HG02981 (cell line): ENCODE measurements at regions not wholly inside any gene's neighbourhood (a gene's known extent, or its start where the extent isn't known, plus 50 kb on each side); places are given as distances from the start of the nearest gene placed in this dataset.

Source experiments
- ATAC-seq: cut with Tn5 transposase; IDR thresholded peaks from one replicate; pipeline ENCODE4 v1.9.1; 2021; ENCODE audit warnings: mild to moderate bottlenecking, moderate library complexity; ENCODE audit not compliant: unreplicated experiment

- ATAC-seq, result no peak
Observed at GRCh38 chr1:239221656-239222055, 164.7 kb upstream of the CHRM3 start.

DNA sequence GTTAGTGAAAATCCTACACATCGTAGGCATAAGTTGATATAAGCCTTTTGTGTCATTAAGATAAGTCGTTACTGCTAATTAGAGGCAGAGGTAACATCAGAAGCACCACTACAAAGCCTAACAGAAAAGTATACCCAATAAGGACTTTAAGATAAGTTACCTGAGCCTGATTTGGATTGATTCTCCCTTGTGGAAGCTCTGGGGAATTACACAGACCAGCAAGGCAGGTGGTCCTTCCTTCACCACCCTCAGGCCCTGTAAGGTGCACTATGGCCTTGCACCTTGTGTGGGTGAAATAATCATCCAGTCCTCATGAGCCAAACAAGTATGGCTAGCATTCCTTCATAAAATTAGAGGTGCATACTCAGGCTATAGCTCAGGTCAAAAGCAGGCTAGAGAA, 166.7 kb upstream of the CHRM3 start:
- ATAC-seq, result no peak

GRCh38 chr1:239218301-239218700, 168.1 kb upstream of the CHRM3 start:
- ATAC-seq, result no peak

DNA sequence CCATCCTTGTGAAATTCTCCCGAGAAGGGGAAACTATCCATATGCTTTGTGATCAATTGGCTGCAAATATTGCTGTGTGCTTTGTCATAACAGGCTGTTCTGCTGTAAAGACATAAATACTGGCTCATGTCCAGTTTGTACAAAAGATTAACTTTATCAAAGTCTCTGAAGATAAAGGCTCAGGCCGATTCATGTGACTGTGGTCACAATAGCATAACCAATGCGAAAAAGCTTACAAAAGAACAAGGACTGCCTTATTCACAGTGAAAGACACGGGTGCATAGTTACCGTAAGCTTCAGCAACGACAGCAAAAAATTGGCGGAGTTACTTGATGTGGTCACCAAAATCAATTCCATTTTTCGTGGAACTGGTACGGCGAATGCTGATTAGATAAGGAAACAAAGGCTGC, 173.6 kb upstream of the CHRM3 start:
- no peak for ATAC-seq

DNA sequence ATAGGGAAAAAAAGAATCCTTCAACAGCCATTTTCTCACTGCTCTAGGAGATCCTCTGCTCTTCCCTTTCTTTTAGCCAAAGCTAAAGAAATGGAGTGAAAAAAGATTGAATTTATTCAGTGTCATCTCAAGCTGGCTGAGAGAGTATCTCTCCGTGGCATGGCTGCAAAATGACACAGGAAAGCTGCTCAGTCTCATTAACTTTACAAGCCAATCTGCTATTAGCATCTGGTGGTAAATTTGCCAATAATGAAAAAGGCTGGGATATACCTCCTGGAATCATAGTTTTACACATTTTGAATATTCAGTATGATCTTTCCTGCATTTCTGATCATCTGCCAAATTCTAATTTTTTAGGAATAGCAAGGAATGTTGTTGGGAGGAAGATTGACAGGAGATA, 176.8 kb upstream of the CHRM3 start:
- no peak for ATAC-seq

- ATAC-seq, result no peak
Observed at GRCh38 chr1:239204401-239204800, 182.0 kb upstream of the CHRM3 start.

DNA sequence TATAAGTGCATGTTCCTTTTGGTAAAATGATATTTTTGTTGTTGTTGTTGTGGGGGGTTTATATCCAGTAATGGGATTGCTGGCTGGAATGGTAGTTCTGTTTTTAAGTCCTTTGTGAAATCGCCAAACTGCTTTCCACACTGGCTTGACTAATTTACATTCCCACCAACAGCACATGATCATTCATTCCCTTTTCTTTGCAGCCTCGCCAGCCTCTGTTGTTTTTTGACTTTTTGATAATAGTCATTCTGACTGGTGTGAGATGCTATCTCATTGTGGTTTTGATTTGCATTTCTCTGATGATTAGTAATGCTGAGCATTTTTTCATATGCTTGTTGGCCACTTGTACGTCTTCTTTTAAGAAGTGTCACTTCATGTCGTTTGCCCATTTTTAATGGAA, 188.5 kb upstream of the CHRM3 start:
- ATAC-seq, result no peak

DNA sequence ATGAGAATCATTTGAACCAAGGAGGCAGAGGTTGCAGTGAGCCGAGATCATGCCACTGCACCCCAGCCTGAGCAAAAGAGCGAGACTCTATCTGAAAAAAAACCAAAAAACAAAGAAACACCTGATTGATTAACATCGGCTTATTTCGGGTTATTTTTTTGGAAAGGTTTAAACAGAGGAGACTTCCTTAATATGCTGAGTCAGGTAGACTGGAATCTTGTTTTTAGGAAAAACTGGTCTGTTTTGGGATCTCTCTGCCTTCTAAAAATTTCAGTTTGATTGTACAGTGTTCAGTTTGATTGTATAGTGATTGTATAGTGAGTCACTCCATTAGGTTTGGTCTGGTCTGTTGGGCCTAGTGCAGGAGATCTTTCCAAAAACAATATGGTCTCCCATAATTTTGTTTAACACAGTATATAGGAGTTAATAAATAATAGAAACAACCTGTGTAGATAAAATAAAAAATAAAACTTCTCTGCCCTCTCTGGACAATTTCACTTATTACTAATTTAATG, 196.3 kb upstream of the CHRM3 start:
- ATAC-seq, result no peak

DNA sequence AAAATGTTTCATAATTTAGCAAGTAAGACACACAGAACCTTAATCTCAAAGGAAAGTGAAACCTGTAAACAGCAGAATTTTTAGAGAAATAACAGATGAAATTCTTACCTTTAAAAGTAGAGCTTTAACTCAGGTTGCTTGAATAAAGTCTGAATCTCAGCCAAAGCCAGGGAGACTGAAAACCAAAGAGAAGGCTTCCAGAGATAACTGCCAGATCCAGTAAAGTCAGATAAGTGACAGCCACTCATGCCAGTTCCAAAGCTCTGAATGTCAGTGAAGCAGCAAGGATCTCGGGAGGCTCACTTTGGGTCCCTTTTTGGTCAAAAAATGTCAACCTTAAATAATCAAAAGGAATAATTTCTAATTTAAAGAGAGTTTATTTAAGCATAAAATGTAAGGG, 199.9 kb upstream of the CHRM3 start:
- ATAC-seq, result no peak

GRCh38 chr1:239185245-239185619, 201.1 kb upstream of the CHRM3 start:
- no peak for ATAC-seq

DNA sequence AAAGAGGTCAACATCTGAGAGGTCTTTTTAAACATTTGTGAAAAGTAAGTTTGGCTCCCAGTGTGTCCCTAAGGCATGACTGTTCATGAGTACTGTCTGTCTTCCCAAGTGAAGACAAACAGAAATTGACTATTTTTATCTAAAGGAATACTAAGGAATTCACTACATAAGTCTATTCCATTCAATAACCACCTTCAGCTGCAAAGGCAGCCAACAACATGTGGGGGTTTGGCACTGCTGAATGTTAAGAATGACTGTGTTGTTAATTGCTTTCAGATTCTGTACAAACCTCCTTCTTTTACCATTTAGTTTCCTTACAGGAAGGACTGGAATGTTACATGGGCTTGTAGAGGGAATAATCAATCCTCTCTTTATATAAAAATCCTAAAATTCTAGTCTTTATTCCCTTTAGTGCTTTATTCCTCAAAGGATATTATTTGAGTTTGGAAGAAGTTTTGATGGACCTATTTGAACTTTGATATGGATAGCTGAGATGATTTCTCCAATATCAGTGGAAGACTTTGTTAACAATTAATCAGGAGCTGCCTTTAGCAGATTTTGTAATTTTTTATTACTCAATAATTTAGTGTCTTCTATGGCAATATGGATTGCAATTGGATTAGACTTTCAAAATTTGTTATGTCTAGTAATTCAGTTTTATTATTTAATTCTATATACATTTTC, 201.7 kb upstream of the CHRM3 start:
- ATAC-seq, result no peak

- ATAC-seq, result no peak
Observed at GRCh38 chr1:239178961-239179360, 207.4 kb upstream of the CHRM3 start.

GRCh38 chr1:239174880-239175279, 211.5 kb upstream of the CHRM3 start:
- ATAC-seq, result no peak

- no peak for ATAC-seq
Observed at GRCh38 chr1:239170828-239171227, 215.5 kb upstream of the CHRM3 start.

DNA sequence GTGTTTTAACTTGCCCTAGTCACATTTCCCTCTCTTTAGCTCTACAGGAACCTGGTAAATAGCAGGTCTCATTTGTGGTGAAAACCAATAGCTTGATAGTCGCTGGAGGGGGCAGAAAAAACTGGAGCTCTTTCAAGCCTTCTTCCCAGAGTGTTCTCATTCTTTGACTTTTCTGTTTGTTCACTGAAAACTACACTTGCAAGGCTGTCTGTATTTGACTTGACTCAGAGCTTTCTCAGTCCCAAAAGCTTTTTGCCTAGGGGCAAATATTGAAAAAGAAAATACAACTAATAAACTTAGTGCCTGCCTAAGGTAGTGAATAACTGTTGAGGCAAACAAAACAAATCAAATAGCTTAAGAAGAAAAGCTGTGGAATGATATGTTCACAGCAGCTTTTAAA, 217.1 kb upstream of the CHRM3 start:
- no peak for ATAC-seq

GRCh38 chr1:239164451-239165180, 221.8 kb upstream of the CHRM3 start:
- ATAC-seq, result no peak

DNA sequence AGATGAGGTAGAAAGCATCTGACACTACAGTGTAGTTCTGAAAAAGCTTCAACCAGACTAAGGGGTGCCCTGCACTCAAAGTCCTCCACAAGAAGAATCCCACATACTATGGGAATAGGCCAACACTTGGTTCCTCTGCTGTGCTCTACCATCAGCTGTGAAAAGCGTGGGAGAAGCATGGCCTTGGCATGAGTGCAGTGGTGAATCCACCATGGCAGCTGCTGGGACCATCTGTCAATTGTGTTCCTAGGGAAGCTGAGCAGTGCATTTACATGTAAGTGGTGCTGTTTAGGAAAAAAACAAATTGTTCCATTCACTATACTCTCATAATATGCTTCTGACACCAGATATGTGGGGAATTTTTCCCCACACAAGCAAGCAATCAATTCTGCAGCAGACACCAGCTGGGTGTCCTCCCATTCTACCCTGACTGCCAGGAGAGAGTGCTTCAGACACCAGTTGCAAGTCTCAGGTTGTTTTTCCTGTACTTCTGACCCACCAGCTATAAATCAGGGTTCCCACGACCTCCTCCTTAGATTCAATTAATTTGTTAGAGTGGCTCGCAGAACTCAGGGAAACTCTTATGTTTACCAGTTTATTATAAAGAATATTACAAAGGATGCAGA, 230.8 kb upstream of the CHRM3 start:
- ATAC-seq, result no peak

- no peak for ATAC-seq
Observed at GRCh38 chr1:239151937-239152336, 234.4 kb upstream of the CHRM3 start.

- ATAC-seq, result no peak
Observed at GRCh38 chr1:239140968-239141367, 245.4 kb upstream of the CHRM3 start.

GRCh38 chr1:239139801-239140200, 246.6 kb upstream of the CHRM3 start:
- ATAC-seq, result no peak

DNA sequence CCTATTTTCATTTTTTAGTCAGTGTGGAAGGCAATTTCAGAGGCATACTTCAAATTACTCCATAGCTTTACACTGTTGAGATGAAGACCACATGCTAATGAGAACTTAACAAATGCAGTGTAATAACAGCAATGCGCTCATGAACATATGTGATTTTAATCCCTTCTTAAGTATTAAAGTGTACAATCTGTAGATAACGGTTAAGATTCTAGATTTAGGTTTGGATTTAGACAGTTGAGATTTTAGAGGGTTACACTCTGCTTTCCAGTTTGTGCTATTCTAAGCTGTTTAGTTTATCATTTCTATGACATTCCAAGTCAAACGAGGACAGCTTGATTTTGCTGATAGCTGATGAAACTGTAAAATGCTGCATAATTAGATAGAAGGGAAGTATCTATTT, 257.8 kb upstream of the CHRM3 start:
- ATAC-seq, result no peak

DNA sequence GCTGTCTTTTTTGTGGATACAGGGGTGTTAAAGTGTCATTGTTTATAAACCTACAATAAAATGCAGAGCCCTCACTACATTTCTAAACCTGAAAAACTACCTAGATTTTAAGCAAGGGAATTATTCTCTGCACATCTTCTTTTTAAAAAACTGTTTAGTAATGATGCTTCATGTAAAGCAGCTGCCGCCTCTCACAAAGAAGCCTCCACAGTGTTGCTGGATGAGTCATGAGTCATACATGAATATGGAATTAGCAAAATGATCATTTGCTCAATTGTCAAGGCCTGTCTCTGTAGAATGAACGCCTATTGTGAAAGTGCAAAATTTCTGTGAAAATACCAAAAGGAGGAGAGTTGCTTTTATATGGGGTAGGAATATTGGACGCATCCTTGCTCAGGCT, 259.5 kb upstream of the CHRM3 start:
- ATAC-seq, result no peak
